ENCODE measurements at regions not wholly inside any gene's neighbourhood (a gene's known extent, or its start where the extent isn't known, plus 50 kb on each side); places are given as distances from the start of the nearest gene placed in this dataset.

- TF ChIP-seq PATZ1 (CRISPR knock-in tag; IDR thresholded peaks at IDR 0.05; ENCODE audit: borderline replicate concordance) (no peak), RARB (CRISPR knock-in tag; IDR thresholded peaks at IDR 0.05) (no peak), ISL1 (CRISPR knock-in tag; IDR thresholded peaks at IDR 0.05) (no peak), ARNTL (CRISPR knock-in tag; IDR thresholded peaks at IDR 0.05; ENCODE audit: borderline replicate concordance, low read depth) (no peak), BACH2 (CRISPR knock-in tag; IDR thresholded peaks at IDR 0.05; ENCODE audit: borderline replicate concordance) (no peak), ZFP3 (CRISPR knock-in tag; IDR thresholded peaks at IDR 0.05) (no peak), ZFP30 (CRISPR knock-in tag; IDR thresholded peaks at IDR 0.05) (no peak), ZNF565 (CRISPR knock-in tag; conservative IDR thresholded peaks at IDR 0.05; ENCODE audit: low read depth) (no peak)
Measured at GRCh38 chr3:26132942-26133341, 343.1 kb downstream of the OXSM start.

Data from SK-N-SH treated with all-trans-retinoic acid at 6 μM for 48 hours (cell line).